HG03175 (cell line): ENCODE measurements at regions not wholly inside any gene's neighbourhood (a gene's known extent, or its start where the extent isn't known, plus 50 kb on each side); places are given as distances from the start of the nearest gene placed in this dataset.
"Not testable (repeated sequence)": the region's sequence is repeated elsewhere in the genome, so short reads cannot be mapped to it uniquely, and the experiment has no call there.

Source experiments
- ATAC-seq: cut with Tn5 transposase; IDR thresholded peaks from one replicate; pipeline ENCODE4 v1.9.1; 2021; ENCODE audit warnings: mild to moderate bottlenecking, moderate library complexity; ENCODE audit not compliant: unreplicated experiment

GRCh38 chr13:65453982-65454381 is 1776.2 kb downstream of the PCDH9 start:
- ATAC-seq, result peak; percentile 58

GRCh38 chr13:65445340-65445739 is 1784.8 kb downstream of the PCDH9 start:
- ATAC-seq, result no peak

GRCh38 chr13:65435590-65435989 is 1794.5 kb downstream of the PCDH9 start:
- no peak for ATAC-seq

GRCh38 chr13:65417953-65418352 is 1812.2 kb downstream of the PCDH9 start:
- no peak for ATAC-seq

GRCh38 chr13:65416784-65417183 is 1813.4 kb downstream of the PCDH9 start:
- no peak for ATAC-seq

GRCh38 chr13:65414187-65414586 is 1815.9 kb downstream of the PCDH9 start:
- ATAC-seq, result no peak

- ATAC-seq, result no peak
These were observed 1818.6 kb downstream of the PCDH9 start for GRCh38 chr13:65411521-65411920.

GRCh38 chr13:65410791-65411190 is 1819.3 kb downstream of the PCDH9 start:
- no peak for ATAC-seq

- no peak for ATAC-seq
These were observed 1828.8 kb downstream of the PCDH9 start for GRCh38 chr13:65401315-65401714.

GRCh38 chr13:65400702-65401101 is 1829.4 kb downstream of the PCDH9 start:
- no peak for ATAC-seq

GRCh38 chr13:65387743-65388347 is 1842.3 kb downstream of the PCDH9 start:
- no peak for ATAC-seq

GRCh38 chr13:65378943-65379519 is 1851.1 kb downstream of the PCDH9 start:
- no peak for ATAC-seq

- ATAC-seq, result no peak
These were observed 1851.7 kb downstream of the PCDH9 start for GRCh38 chr13:65378484-65378883.

GRCh38 chr13:65368832-65369231 is 1861.3 kb downstream of the PCDH9 start:
- no peak for ATAC-seq

- no peak for ATAC-seq
These were observed 1876.2 kb downstream of the PCDH9 start for GRCh38 chr13:65353951-65354350.

GRCh38 chr13:65353150-65353549 is 1877.0 kb downstream of the PCDH9 start:
- not testable (repeated sequence) for ATAC-seq

GRCh38 chr13:65347420-65348030 is 1882.6 kb downstream of the PCDH9 start:
- no peak for ATAC-seq

- no peak for ATAC-seq
These were observed 1886.1 kb downstream of the PCDH9 start for GRCh38 chr13:65343898-65344663.

GRCh38 chr13:65342541-65343337 is 1887.4 kb downstream of the PCDH9 start:
- ATAC-seq, result no peak

- ATAC-seq, result no peak
These were observed 1890.9 kb downstream of the PCDH9 start for GRCh38 chr13:65339241-65339640.

- ATAC-seq, result no peak
These were observed 1893.2 kb downstream of the PCDH9 start for GRCh38 chr13:65336916-65337315.
